Mesodermal cell (in vitro differentiated cells): ENCODE measurements at regions not wholly inside any gene's neighbourhood (a gene's known extent, or its start where the extent isn't known, plus 50 kb on each side); places are given as distances from the start of the nearest gene placed in this dataset.
"Not testable (repeated sequence)": the region's sequence is repeated elsewhere in the genome, so short reads cannot be mapped to it uniquely, and the experiment has no call there.

Experiments
- H3K27ac ChIP-seq: 2 replicates; pipeline ENCODE4 v1.7.0; 2013; ENCODE audit warnings: mild to moderate bottlenecking, low read depth, low read length, moderate library complexity; ENCODE audit not compliant: severe bottlenecking
- H3K36me3 ChIP-seq: 2 replicates; pipeline ENCODE4 v1.7.1; 2013; ENCODE audit warnings: mild to moderate bottlenecking, low read length, moderate library complexity; ENCODE audit not compliant: control insufficient read depth, insufficient read depth
- H3K4me1 ChIP-seq: one replicate; pipeline ENCODE4 v1.7.1; 2013; ENCODE audit warnings: mild to moderate bottlenecking, low read length; ENCODE audit not compliant: insufficient read depth, control insufficient read depth, poor library complexity, severe bottlenecking
- H3K4me3 ChIP-seq: 2 replicates; pipeline ENCODE4 v1.7.0; 2013; ENCODE audit warnings: low read length, control low read depth, mild to moderate bottlenecking; ENCODE audit not compliant: insufficient read depth, poor library complexity, severe bottlenecking; ENCODE audit errors: extremely low read depth
- H3K9me3 ChIP-seq: 2 replicates; pipeline ENCODE4 v1.7.1; 2013; ENCODE audit warnings: mild to moderate bottlenecking, low read length, moderate library complexity; ENCODE audit not compliant: control insufficient read depth
- WGBS, 2 experiments: methylation state at CpG; one replicate each; pipeline ENCODE4 v1.1.5; 2013; ENCODE audit warnings: missing lambda C conversion rate in 2 of 2; ENCODE audit not compliant: insufficient coverage in 2 of 2; 5-methylcytosine and 5-hydroxymethylcytosine counted together

DNA sequence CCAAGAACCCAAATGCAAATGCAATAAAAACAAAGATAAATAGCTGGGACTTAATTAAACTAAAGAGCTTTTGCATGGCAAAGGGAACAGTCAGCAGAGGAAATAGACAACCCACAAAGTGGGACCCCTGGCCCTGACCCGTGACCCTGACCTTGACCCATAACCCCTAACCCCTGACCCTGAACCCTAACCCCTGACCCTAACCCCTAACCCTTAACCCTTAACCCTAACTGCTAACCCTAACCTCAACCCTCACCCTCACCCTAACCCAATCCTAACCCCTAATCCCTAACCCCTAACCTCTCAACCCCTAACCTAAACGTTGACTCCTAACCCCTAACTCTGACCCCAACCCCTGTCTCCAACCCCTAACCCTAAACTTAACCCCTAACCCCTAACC is 284.9 kb downstream of the CCDC74A start:
- not testable (repeated sequence) for H3K4me3 ChIP-seq, H3K4me1 ChIP-seq, H3K27ac ChIP-seq, H3K36me3 ChIP-seq, H3K9me3 ChIP-seq
- WGBS, 2 experiments: 50 to 72% methylated on average over 1 to 2 of the region's 2 CpGs

DNA sequence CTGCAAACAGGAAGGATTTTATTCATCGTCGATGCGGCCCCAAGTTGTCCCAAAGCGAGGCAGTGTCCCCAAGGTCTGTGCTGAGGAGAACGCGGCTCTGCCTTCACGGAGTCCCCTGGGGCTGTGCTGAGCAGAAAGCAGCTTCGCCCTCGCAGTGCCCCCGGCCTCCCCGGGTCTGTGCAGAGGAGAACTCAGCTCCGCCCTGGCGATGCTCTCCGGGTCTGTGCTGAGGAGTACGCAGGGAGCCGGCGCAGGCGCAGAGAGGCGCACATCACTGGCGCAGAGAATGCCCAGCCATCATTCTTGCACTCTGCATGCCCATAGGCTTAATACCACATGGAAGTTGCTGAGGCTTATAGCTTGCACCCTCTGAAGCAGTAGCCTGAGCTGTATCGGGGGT is 285.7 kb downstream of the CCDC74A start:
- WGBS, 2 experiments: 92 to 95% methylated on average over 20 of the region's 21 CpGs
- H3K27ac ChIP-seq, H3K4me1 ChIP-seq, H3K9me3 ChIP-seq, H3K36me3 ChIP-seq, H3K4me3 ChIP-seq: not testable (repeated sequence)

DNA sequence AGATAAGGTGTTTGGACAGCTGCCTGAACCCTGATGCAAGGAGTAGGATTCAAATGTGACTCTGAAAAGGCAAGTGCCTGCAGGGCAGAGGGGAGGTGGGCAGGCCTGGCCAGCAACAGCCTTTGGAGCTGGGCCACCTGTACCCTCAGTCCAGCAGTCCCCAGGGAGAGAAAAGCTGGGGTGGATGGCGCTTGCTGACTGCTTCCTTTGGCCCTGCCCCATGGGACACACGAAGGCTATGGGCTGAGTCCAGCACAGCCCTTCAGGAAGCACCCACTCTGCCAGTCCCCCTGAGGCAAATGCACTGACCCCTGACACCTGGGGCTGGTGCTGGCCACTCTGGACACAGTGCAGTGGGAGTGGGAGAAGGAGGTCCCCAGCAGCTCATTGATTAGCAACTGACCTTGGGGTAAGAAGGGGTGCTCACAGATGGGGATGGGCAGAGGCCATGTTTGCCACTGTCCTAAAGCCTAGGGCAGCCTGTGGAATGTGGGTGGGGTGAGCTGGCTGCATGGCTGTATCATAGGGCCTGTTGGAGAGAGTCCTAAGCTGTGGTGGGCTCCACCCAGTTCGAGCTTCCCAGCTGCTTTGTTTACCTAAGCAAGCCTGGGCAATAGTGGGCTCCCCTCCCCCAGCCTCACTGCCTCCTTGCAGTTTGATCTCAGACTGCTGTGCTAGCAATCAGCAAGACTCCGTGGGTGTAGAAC is 290.7 kb downstream of the CCDC74A start:
- not testable (repeated sequence) for H3K27ac ChIP-seq, H3K9me3 ChIP-seq, H3K36me3 ChIP-seq, H3K4me3 ChIP-seq, H3K4me1 ChIP-seq
- WGBS, 2 experiments: 40 to 85% methylated on average over 1 of the region's 4 CpGs

DNA sequence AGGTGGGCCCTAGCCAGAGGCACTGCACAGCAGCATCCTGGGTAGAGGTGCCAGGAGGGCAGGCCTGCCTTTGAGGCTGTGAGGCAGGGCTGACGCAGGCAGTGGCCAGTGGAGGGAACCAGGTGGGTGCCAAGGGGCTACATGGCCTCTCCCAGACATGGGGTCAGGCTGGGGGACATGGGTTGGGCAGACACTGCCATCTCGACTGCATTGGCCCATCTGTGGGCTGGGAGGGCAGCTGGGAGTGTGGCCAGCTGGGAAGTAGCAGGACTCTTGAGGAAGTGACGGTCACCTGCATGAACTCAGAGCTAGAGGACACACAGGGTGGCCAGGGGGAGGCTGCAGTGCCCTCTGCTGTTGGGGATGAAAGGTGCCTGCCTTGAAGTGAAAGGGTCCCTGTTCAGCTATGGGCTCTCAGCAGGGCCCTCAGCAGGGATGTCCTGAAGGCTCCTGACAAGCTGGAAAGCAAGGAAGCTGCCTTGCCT is 294.6 kb downstream of the CCDC74A start:
- H3K36me3 ChIP-seq, H3K27ac ChIP-seq, H3K9me3 ChIP-seq, H3K4me3 ChIP-seq, H3K4me1 ChIP-seq: not testable (repeated sequence)
- WGBS, 2 experiments: 76 to 80% methylated on average over 2 of the region's 3 CpGs

DNA sequence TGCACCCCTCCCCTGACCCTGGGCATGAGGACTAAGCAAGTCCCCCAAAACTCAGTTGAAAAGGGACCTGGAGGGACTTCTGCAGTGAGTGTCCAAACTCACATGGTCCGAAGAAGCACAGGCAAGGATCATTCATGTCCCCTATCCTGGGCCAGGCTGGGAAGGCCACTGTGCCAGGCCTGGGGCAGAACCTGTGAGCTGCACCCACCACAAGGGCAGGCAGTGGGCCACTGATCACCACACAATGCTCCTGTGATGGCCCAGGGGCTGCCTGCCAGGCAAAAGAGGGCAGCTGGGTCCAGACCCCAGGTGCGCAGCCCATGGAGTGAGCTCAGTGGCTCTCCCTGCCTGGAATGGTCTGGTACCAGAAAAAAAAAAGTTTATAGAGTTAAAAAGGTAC is 295.4 kb downstream of the CCDC74A start:
- not testable (repeated sequence) for H3K4me1 ChIP-seq, H3K9me3 ChIP-seq, H3K27ac ChIP-seq, H3K4me3 ChIP-seq, H3K36me3 ChIP-seq
- WGBS, 2 experiments: 100% methylated on average over 1 of the region's 2 CpGs; no CpG with 5 or more reads in 1 of the 2 experiments

GRCh38 chr2:131824986-131825385 is 297.3 kb downstream of the CCDC74A start:
- not testable (repeated sequence) for H3K27ac ChIP-seq, H3K4me1 ChIP-seq
- WGBS, 2 experiments: 100% methylated on average over 1 of the region's 2 CpGs; no CpG with 5 or more reads in 1 of the 2 experiments

GRCh38 chr2:131827481-131828163 is 299.9 kb downstream of the CCDC74A start:
- no peaks in the 10 kb centered on the region for H3K9me3 ChIP-seq
- H3K4me3 ChIP-seq: no peak overlapping the region
- H3K36me3 ChIP-seq: no peaks in the 10 kb centered on the region
- no peak overlapping the region for H3K27ac ChIP-seq
- 95 to 96% methylated on average over 45 to 56 of the region's 56 CpGs for WGBS, 2 experiments
- H3K4me1 ChIP-seq: no peaks in the 10 kb centered on the region

More at GRCh38 chr2:131824986-131825385, 297.3 kb downstream of the CCDC74A start:
- H3K9me3 ChIP-seq, H3K36me3 ChIP-seq, H3K4me3 ChIP-seq: not testable (repeated sequence)

- no peaks in the 10 kb centered on the region for H3K4me1 ChIP-seq
- no peak overlapping the region for H3K4me3 ChIP-seq
- no peaks in the 10 kb centered on the region for H3K9me3 ChIP-seq
- WGBS, 2 experiments: 89 to 92% methylated on average over 21 to 25 of the region's 38 CpGs
- no peaks in the 10 kb centered on the region for H3K36me3 ChIP-seq
- no peak overlapping the region for H3K27ac ChIP-seq
Observed at GRCh38 chr2:131828164-131828561, 300.5 kb downstream of the CCDC74A start.

DNA sequence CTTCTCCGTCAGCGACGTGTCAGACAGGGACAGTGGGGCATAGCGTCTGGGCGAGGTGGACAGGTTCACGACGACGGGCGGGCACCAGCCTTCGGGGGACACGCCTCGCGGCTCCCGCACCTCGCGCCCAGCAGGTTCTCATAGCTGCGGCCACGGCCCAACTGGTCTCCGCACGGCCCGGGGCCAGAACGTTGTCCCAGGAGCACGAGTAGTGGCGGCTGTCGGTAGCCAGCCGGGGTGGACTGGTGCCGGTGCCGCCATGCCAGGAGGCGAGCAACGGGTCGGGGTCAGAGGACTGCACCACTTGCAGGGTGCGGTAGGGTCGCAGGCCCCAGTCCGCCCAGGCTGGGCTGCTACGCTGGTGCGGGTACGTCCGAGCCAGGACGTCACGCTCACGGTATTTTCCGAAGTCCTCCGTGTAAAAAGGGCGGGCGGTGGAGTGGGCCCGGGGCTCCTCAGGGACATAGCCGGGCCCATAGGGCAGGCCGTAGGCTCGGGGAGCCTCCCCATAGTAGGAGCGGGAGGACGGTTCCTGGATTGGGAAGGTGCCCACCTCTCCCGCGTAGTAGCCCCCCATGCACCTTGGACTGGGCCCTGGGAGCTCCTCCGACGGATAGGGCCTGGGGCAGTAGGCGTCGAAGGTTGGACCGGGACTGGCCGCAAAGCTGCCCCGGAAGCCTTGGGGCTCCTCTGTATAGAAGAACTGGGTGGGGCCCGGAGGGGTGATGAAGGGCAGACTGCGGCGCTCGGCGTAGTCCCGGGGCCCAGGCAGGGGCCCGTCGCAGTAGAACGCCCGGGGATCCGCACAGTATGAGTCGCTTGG is 301.2 kb downstream of the CCDC74A start:
- not testable (repeated sequence) for H3K9me3 ChIP-seq, H3K4me3 ChIP-seq, H3K27ac ChIP-seq, H3K36me3 ChIP-seq, H3K4me1 ChIP-seq
- WGBS, 2 experiments: 95 to 96% methylated on average over 55 to 58 of the region's 72 CpGs

GRCh38 chr2:131829456-131830241 is 302.0 kb downstream of the CCDC74A start:
- WGBS, 2 experiments: 85 to 88% methylated on average over 69 to 77 of the region's 101 CpGs
- not testable (repeated sequence) for H3K27ac ChIP-seq, H3K4me1 ChIP-seq, H3K4me3 ChIP-seq, H3K9me3 ChIP-seq, H3K36me3 ChIP-seq
